ENCODE measurements at regions not wholly inside any gene's neighbourhood (a gene's known extent, or its start where the extent isn't known, plus 50 kb on each side); places are given as distances from the start of the nearest gene placed in this dataset.

GRCh38 chr10:54909165-54909564 lies 108.1 kb upstream of the PCDH15 start:
- DNase-seq: no peak

- DNase-seq: no peak
Observed at GRCh38 chr10:54908019-54908418, 107.0 kb upstream of the PCDH15 start.

GRCh38 chr10:54906940-54907339 lies 105.9 kb upstream of the PCDH15 start:
- DNase-seq: no peak

- DNase-seq: no peak
Observed at GRCh38 chr10:54905578-54906192, 104.7 kb upstream of the PCDH15 start.

- DNase-seq: no peak
Observed at GRCh38 chr10:54904833-54905232, 103.8 kb upstream of the PCDH15 start.

GRCh38 chr10:54903745-54904144 lies 102.7 kb upstream of the PCDH15 start:
- DNase-seq: no peak

GRCh38 chr10:54900584-54900983 lies 99.6 kb upstream of the PCDH15 start:
- DNase-seq: no peak

- peak; percentile 82 for DNase-seq
Observed at GRCh38 chr10:54880996-54881395, 80.0 kb upstream of the PCDH15 start.

- DNase-seq: no peak
Observed at GRCh38 chr10:54869022-54869421, 68.0 kb upstream of the PCDH15 start.

GRCh38 chr10:54866666-54867065 lies 65.6 kb upstream of the PCDH15 start:
- DNase-seq: no peak

- no peak for DNase-seq
Observed at GRCh38 chr10:54854843-54855242, 53.8 kb upstream of the PCDH15 start.

GRCh38 chr10:54854389-54854788 lies 53.4 kb upstream of the PCDH15 start:
- DNase-seq: no peak

GRCh38 chr10:54853883-54854282 lies 52.9 kb upstream of the PCDH15 start:
- DNase-seq: no peak
